ENCODE measurements at regions not wholly inside any gene's neighbourhood (a gene's known extent, or its start where the extent isn't known, plus 50 kb on each side); places are given as distances from the start of the nearest gene placed in this dataset.

GRCh38 chr15:53251523-53251922 is 461.4 kb upstream of the ONECUT1 start:
- TF ChIP-seq CTCF (IDR thresholded peaks at IDR 0.05; ENCODE audit: low read length) (no peak), EZH2phosphoT487 (IDR thresholded peaks at IDR 0.05; ENCODE audit: low read length) (no peak)

Measured in MM.1S (cell line).